ENCODE measurements at regions not wholly inside any gene's neighbourhood (a gene's known extent, or its start where the extent isn't known, plus 50 kb on each side); places are given as distances from the start of the nearest gene placed in this dataset.

DNA sequence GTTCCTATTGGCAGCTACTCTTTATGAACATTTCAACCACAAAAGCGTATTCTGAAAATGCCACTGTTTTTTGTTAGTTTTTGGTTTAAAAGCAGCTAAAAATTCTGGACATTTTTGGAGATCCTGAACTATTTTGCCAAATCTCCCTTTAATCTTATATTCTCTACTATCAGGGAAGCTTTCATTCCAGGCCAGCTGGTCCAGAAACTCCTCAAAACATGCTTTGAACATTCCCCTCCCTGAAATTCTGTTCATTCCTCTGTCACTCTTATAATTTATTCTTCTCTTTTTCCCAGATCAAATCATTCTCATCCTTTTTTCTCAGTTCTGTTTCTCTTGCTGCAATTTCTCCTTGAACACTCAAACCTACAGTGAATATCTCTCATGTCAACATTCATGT lies 790.9 kb upstream of the ARGLU1 start:
- Histone ChIP-seq H3K4me1 (no peaks in the 10 kb centered on the region), H3K27me3 (no peaks in the 10 kb centered on the region), H3K36me3 (no peaks in the 10 kb centered on the region), H3K9me3 (no peaks in the 10 kb centered on the region), H3K27ac (no peak overlapping the region), H3K4me3 (no peak overlapping the region)
- DNase-seq (ENCODE audit: low spot score in 2 of 2), result no peak
- intact Hi-C loops (cut with DNase I; ENCODE audit: low total_unique reads), result no loop called here
- TF ChIP-seq POLR2A (IDR thresholded peaks at IDR 0.05) (no peak), POLR2AphosphoS5 (IDR thresholded peaks at IDR 0.05) (no peak)

DNA sequence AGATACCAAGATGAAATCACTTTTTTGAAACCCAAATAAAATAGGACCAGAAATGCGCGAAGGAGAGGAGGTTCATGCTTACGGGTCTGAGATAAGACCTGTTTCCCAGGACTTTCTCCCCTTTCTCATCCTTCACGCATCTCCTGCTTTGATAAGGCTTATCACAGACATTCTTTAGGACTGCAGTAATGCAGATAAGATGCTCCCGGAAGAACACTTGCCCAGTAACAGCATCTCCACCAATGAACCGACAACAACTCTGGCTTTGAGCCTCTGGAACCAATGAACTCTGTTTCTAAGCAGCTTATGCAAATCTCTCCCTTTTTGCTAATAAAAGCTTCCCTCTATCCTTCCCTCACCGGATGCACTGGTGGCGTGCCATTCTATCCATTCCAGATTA lies 783.4 kb upstream of the ARGLU1 start:
- Histone ChIP-seq H3K27ac (no peak overlapping the region), H3K9me3 (no peaks in the 10 kb centered on the region), H3K27me3 (no peaks in the 10 kb centered on the region), H3K36me3 (no peaks in the 10 kb centered on the region), H3K4me1 (no peaks in the 10 kb centered on the region), H3K4me3 (no peak overlapping the region)
- intact Hi-C loops (cut with DNase I; ENCODE audit: low total_unique reads), result no loop called here
- TF ChIP-seq, protein P1, sequence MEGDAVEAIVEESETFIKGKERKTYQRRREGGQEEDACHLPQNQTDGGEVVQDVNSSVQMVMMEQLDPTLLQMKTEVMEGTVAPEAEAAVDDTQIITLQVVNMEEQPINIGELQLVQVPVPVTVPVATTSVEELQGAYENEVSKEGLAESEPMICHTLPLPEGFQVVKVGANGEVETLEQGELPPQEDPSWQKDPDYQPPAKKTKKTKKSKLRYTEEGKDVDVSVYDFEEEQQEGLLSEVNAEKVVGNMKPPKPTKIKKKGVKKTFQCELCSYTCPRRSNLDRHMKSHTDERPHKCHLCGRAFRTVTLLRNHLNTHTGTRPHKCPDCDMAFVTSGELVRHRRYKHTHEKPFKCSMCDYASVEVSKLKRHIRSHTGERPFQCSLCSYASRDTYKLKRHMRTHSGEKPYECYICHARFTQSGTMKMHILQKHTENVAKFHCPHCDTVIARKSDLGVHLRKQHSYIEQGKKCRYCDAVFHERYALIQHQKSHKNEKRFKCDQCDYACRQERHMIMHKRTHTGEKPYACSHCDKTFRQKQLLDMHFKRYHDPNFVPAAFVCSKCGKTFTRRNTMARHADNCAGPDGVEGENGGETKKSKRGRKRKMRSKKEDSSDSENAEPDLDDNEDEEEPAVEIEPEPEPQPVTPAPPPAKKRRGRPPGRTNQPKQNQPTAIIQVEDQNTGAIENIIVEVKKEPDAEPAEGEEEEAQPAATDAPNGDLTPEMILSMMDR (IDR thresholded peaks at IDR 0.05), result no peak
- no peak for TF ChIP-seq POLR2A (IDR thresholded peaks at IDR 0.05)
- no peak for DNase-seq (ENCODE audit: low spot score in 2 of 2)

DNA sequence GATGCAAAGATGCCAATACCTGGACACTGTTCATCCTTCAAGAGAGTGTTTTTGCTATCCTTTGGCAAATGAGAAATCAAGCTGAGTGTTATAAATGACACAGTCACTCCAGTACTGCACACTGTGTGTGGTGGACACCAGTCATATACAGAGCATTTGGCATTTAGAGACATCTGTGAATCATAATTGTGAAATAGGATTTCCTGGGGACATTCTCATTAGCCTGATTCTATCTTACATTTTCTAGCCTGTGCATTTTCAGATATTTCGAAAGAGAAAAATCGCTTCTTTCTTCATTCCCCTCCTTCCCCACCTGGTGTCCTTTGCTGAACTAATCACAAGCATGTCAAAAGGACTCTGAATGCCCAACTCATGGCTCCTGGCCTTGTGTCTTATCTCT lies 781.0 kb upstream of the ARGLU1 start:
- no peaks in the 10 kb centered on the region for H3K4me1 ChIP-seq
- H3K27me3 ChIP-seq, result no peaks in the 10 kb centered on the region
- H3K27ac ChIP-seq, result no peak overlapping the region
- H3K4me3 ChIP-seq, result no peak overlapping the region
- no peaks in the 10 kb centered on the region for H3K36me3 ChIP-seq
- no peak for DNase-seq (ENCODE audit: low spot score in 2 of 2)
- H3K9me3 ChIP-seq, result no peaks in the 10 kb centered on the region
- intact Hi-C loops (cut with DNase I; ENCODE audit: low total_unique reads), result no loop called here
- TF ChIP-seq, protein P1 (IDR thresholded peaks at IDR 0.05), result no peak
- TF ChIP-seq POLR2A (IDR thresholded peaks at IDR 0.05) (no peak), POLR2AphosphoS5 (IDR thresholded peaks at IDR 0.05) (no peak)

DNA sequence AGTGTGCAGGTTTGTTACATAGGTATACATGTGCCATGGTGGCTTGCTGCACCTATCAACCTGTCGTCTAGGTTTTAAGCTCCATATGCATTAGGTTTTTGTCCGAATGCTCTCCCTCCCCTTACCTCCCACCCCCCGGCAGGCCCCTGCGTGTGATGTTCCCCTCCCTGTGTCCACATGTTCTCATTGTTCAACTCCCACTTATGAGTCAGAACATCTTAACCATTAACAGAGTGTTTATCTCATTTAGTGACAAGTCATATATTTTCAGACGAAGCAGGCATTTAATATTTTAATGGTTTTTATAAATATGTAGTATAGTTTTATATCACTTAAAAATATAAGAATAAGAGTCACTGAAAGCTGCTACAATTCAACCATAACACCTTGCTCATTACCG lies 780.5 kb upstream of the ARGLU1 start:
- no peaks in the 10 kb centered on the region for H3K36me3 ChIP-seq
- intact Hi-C loops (cut with DNase I; ENCODE audit: low total_unique reads), result no loop called here
- TF ChIP-seq POLR2AphosphoS5 (IDR thresholded peaks at IDR 0.05) (no peak), POLR2A (IDR thresholded peaks at IDR 0.05) (no peak)
- TF ChIP-seq, protein P1 (IDR thresholded peaks at IDR 0.05), result no peak
- no peak for DNase-seq (ENCODE audit: low spot score in 2 of 2)
- no peaks in the 10 kb centered on the region for H3K9me3 ChIP-seq
- no peaks in the 10 kb centered on the region for H3K27me3 ChIP-seq
- no peaks in the 10 kb centered on the region for H3K4me1 ChIP-seq
- no peak overlapping the region for H3K27ac ChIP-seq
- no peak overlapping the region for H3K4me3 ChIP-seq

DNA sequence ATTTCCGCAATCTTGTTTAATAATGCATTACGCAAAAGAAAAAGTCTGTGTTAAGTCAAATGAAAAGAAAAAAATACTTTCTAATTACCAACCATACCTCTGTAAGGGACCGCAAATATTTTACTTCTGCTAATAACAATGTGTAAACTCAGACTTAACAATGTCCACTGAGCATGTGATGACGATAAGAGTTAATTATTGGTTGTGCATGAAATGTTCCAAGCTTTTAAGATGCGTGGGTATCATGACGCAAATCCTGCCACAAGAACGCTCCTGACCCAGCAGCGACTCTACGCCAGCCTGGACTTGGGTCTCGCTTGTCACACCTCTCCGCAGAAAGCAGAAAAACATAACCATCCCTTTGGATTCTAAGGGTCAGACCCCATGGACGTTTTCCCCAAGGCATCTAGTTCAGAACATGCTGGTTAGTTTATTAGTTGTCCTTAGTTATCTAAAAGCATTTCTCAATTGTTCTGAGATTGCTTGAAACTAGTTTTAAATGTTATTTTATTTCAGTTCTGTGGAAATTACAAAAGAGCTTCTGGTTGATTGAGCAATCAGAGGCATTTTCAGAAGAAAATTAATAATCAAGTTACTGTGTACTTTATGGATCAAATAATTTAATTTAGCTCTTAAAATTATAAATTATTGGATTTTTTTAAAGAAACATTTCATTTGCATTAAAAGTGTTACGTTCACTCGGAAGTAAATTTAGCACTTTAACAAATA lies 779.9 kb upstream of the ARGLU1 start:
- Histone ChIP-seq H3K27me3 (no peaks in the 10 kb centered on the region), H3K27ac (no peak overlapping the region), H3K4me3 (no peak overlapping the region), H3K36me3 (no peaks in the 10 kb centered on the region), H3K9me3 (no peaks in the 10 kb centered on the region), H3K4me1 (no peaks in the 10 kb centered on the region)
- intact Hi-C loops (cut with DNase I; ENCODE audit: low total_unique reads), result no loop called here
- no peak for DNase-seq (ENCODE audit: low spot score in 2 of 2)
- TF ChIP-seq POLR2AphosphoS5 (IDR thresholded peaks at IDR 0.05) (no peak), POLR2A (IDR thresholded peaks at IDR 0.05) (no peak)
- TF ChIP-seq, protein P1 (IDR thresholded peaks at IDR 0.05), result no peak

Data from breast epithelium (tissue), 4 donors.